Peyer's patch (tissue), 4 donors: ENCODE measurements at regions not wholly inside any gene's neighbourhood (a gene's known extent, or its start where the extent isn't known, plus 50 kb on each side); places are given as distances from the start of the nearest gene placed in this dataset.
A peak's percentile ranks its signal among the peaks of the same experiment; 100 is the strongest.

Experiments
- DNase-seq, 3 donors: peaks; one replicate each; pipeline ENCODE4 v3.0.0-alpha.2; 2017 to 2019
- H3K27ac ChIP-seq, 4 donors: fragments of 200-600 bp; sonication (generic); one replicate each; pipeline ENCODE4 v1.5.1; 2016 to 2019
- H3K27me3 ChIP-seq, 2 donors: fragments of 200-600 bp; sonication (generic); one replicate each; pipeline ENCODE4 v1.5.1; 2019
- H3K36me3 ChIP-seq, 3 donors: fragments of 200-600 bp; sonication (generic); one replicate each; pipeline ENCODE4 v1.5.1; 2016 to 2019
- H3K4me1 ChIP-seq, 4 donors: fragments of 200-600 bp; sonication (generic); one replicate each; pipeline ENCODE4 v1.5.1; 2016 to 2019
- H3K4me3 ChIP-seq, 4 donors: fragments of 200-600 bp; sonication (generic); 1 replicate in 3 of 4; 2 replicates in 1 of 4; pipeline ENCODE4 v1.5.1; 2016 to 2019; ENCODE audit warnings: mild to moderate bottlenecking in 1 of 4
- H3K9me3 ChIP-seq, 4 donors: fragments of 200-600 bp; sonication (generic); one replicate each; pipeline ENCODE4 v1.5.1; 2016 to 2019; ENCODE audit warnings: mild to moderate bottlenecking in 1 of 4
- CTCF ChIP-seq, 6 experiments: fragments of 450-650 bp in 4 of 6; fragments of 200-600 bp in 2 of 6; sonication (generic) in 1 of 6; IDR thresholded peaks; one replicate each; pipeline ENCODE4 v1.5.1; 2017 to 2019; ENCODE audit warnings: antibody characterized with exemption in 6 of 6, mild to moderate bottlenecking in 3 of 6, moderate library complexity in 1 of 6
- POLR2A ChIP-seq, 2 donors: fragments of 450-650 bp; IDR thresholded peaks; one replicate each; pipeline ENCODE4 v1.5.1; 2017; ENCODE audit warnings: antibody characterized with exemption in 2 of 2, mild to moderate bottlenecking in 2 of 2, moderate library complexity in 2 of 2

DNA sequence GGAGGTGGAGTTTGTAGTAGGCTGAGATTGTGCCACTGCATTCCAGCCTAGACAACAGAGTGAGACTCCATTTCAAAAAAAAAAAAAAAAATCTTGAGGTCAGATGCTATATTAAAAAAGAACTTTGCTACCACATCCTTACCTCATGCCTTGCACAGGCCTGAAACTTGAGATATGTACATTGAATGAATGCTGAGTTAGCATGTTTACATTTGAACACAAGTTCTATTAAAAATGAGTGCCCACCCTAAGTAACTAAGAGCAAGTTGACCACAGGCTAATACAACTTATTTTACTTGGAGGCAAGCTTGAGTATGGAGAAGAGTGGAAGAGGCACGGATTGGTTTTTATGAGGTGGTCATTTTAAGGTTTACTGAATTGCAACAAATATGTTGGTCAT is 276.6 kb upstream of the GATB start:
- DNase-seq, result no peak
- H3K36me3 ChIP-seq, result no peaks in the 10 kb centered on the region
- H3K27ac ChIP-seq, result peak overlapping the region in 1 of 4 donors; percentile 59
- H3K27me3 ChIP-seq, result no peaks in the 10 kb centered on the region
- no peaks in the 10 kb centered on the region for H3K4me1 ChIP-seq
- no peak overlapping the region for H3K4me3 ChIP-seq
- no peaks in the 10 kb centered on the region for H3K9me3 ChIP-seq
- TF ChIP-seq POLR2A (IDR thresholded peaks at IDR 0.05), result no peak
- no peak for TF ChIP-seq CTCF (IDR thresholded peaks at IDR 0.05)

DNA sequence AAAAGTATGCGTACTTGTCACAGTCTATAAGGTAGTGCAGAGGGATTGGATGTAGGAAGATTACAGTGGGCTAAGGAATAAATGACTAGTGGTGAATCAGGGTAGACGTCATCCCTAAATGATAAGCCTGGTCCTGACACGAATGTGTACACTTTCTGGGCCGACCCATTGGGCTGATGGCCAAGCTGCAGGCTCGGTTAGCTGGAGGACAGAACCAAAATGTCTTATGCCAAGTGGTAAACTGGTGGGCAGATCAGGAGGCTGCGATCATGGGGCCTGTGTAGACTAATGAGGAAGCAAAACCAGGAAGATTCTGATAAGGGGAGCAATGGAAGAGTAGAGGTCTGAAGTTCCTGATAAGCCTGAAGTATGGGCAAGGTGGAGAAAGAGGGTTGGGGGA is 272.8 kb upstream of the GATB start:
- H3K36me3 ChIP-seq, result no peaks in the 10 kb centered on the region
- H3K4me1 ChIP-seq, result no peaks in the 10 kb centered on the region
- H3K4me3 ChIP-seq, result no peak overlapping the region
- H3K9me3 ChIP-seq, result no peaks in the 10 kb centered on the region
- DNase-seq, result no peak
- H3K27me3 ChIP-seq, result no peaks in the 10 kb centered on the region
- TF ChIP-seq POLR2A (IDR thresholded peaks at IDR 0.05), result no peak
- no peak for TF ChIP-seq CTCF (IDR thresholded peaks at IDR 0.05)
- peak overlapping the region in 1 of 4 donors; percentile 63 for H3K27ac ChIP-seq

DNA sequence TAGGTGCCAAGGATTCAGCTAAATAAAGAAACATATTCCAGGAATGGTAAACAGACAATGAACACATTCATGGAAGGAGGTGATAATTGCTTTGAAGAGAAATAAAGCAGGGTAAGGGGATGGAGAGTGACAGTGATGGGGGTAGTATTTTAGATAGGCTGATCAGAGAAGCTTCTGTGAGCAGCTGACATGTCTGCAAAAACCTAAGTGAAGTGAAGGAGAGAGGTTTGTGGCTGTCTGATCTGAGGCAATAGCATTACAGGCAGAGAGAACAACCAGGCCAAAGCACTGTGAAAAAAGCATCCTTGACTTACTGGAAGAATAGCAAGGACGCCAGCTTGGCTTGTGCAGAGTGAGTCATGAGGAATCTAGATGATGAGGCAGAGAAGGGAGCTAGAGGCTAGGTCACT is 271.9 kb upstream of the GATB start:
- Histone ChIP-seq H3K27ac (peak overlapping the region in 1 of 4 donors; percentile 63), H3K9me3 (no peaks in the 10 kb centered on the region), H3K36me3 (no peaks in the 10 kb centered on the region), H3K4me3 (no peak overlapping the region), H3K4me1 (no peaks in the 10 kb centered on the region), H3K27me3 (no peaks in the 10 kb centered on the region)
- no peak for DNase-seq
- TF ChIP-seq POLR2A (IDR thresholded peaks at IDR 0.05) (no peak), CTCF (IDR thresholded peaks at IDR 0.05) (no peak)

DNA sequence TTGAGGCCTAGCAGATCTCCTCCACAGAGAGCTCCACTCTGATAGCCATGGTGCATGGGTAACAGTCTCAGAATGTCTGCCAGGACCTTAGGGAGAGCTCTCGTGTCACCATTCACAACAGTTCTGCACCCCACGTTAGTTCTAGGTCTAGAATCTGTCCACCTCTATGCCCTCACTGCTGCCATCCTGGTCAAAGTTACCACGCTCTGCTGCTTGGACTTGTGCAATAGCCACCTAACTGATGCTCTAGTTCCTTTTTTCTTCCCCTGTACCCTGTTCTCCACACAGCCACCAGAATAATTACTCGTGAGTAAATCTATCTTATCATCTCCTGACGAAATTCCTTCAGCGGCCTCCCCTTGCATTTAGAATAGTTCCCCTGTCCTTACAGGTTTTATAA is 268.8 kb upstream of the GATB start:
- DNase-seq, result no peak
- Histone ChIP-seq H3K27ac (no peak overlapping the region), H3K36me3 (no peaks in the 10 kb centered on the region), H3K4me3 (no peak overlapping the region), H3K9me3 (no peaks in the 10 kb centered on the region), H3K27me3 (no peaks in the 10 kb centered on the region), H3K4me1 (no peaks in the 10 kb centered on the region)
- TF ChIP-seq POLR2A (IDR thresholded peaks at IDR 0.05) (no peak), CTCF (IDR thresholded peaks at IDR 0.05) (no peak)

DNA sequence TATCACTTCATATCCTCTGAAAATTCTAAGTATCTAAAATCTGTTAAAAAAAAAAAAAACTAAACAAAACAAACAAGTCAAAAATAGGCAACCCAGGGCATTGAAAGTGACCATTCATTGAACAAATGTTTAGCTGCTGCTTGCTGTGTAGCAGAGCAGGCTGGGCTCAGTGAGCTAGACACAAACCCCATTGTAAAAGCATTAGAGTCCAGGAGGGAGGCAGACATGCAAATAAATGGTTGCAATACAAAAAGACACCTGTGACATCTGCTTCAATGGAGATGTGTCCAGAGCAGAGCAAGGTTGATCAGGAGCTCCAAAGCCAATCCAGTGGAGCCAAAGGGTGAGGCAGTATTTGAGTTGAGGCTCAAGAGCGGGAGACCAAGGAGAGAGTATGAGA is 267.3 kb upstream of the GATB start:
- no peak for DNase-seq
- H3K9me3 ChIP-seq, result no peaks in the 10 kb centered on the region
- no peak overlapping the region for H3K27ac ChIP-seq
- no peaks in the 10 kb centered on the region for H3K27me3 ChIP-seq
- H3K4me1 ChIP-seq, result no peaks in the 10 kb centered on the region
- H3K4me3 ChIP-seq, result no peak overlapping the region
- no peaks in the 10 kb centered on the region for H3K36me3 ChIP-seq
- TF ChIP-seq POLR2A (IDR thresholded peaks at IDR 0.05), result no peak
- TF ChIP-seq CTCF (IDR thresholded peaks at IDR 0.05), result no peak

DNA sequence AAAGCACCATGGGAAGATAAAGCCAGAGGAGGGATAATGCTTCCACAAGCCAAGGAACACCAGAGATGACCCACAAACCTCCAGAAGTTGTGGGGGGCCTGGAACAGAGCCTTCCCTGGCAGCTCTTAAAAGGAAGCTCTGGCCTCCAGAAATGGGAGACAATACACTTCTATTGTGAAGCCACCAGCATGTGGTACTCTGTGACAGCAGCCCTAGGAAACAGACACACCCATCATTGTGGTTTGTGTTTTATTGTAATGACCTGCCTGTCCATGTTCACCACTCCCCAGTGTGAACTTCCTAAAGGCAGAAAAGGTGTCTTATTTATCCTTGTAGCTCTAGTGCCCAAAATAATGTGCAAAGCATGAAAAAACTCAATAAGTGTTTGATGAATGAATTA is 264.1 kb upstream of the GATB start:
- Histone ChIP-seq H3K27me3 (no peaks in the 10 kb centered on the region), H3K4me1 (no peaks in the 10 kb centered on the region), H3K36me3 (no peaks in the 10 kb centered on the region), H3K9me3 (no peaks in the 10 kb centered on the region), H3K4me3 (no peak overlapping the region), H3K27ac (no peak overlapping the region)
- DNase-seq, result no peak
- no peak for TF ChIP-seq POLR2A (IDR thresholded peaks at IDR 0.05)
